ENCODE measurements at regions not wholly inside any gene's neighbourhood (a gene's known extent, or its start where the extent isn't known, plus 50 kb on each side); places are given as distances from the start of the nearest gene placed in this dataset.

GRCh38 chr12:19852100-19852855, 413.0 kb downstream of the AEBP2 start:
- H3K4me3 ChIP-seq (replicated peaks; ENCODE audit: low read depth, low read length): no peak overlapping the region
- no peak for DNase-seq (ENCODE audit: extremely low read depth, low read depth)
- TF ChIP-seq, protein P1, sequence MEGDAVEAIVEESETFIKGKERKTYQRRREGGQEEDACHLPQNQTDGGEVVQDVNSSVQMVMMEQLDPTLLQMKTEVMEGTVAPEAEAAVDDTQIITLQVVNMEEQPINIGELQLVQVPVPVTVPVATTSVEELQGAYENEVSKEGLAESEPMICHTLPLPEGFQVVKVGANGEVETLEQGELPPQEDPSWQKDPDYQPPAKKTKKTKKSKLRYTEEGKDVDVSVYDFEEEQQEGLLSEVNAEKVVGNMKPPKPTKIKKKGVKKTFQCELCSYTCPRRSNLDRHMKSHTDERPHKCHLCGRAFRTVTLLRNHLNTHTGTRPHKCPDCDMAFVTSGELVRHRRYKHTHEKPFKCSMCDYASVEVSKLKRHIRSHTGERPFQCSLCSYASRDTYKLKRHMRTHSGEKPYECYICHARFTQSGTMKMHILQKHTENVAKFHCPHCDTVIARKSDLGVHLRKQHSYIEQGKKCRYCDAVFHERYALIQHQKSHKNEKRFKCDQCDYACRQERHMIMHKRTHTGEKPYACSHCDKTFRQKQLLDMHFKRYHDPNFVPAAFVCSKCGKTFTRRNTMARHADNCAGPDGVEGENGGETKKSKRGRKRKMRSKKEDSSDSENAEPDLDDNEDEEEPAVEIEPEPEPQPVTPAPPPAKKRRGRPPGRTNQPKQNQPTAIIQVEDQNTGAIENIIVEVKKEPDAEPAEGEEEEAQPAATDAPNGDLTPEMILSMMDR (IDR thresholded peaks at IDR 0.05; ENCODE audit: low read depth, low read length, missing control alignments): no peak

DNA sequence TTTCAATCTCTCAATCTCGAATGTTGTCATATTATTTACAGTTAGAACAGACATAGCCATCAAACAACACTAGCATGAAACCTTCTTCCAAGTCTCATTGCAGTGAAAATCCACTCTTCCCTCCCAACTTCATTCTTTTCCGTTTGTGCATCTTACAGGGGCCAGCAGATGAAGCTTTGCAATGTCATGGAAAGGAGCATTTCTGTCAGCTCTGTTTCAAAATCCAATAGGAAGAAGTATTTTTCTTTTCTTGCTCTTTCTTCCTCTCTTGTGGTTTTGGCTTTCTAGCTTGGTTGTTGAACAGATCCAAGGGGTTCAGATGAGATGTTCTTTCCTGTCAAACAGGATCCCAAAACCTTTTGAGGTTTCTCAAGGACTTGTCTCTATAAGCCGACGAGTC, 416.6 kb downstream of the AEBP2 start:
- TF ChIP-seq, protein P1 (IDR thresholded peaks at IDR 0.05; ENCODE audit: low read depth, low read length, missing control alignments): no peak
- no peak overlapping the region for H3K4me3 ChIP-seq (replicated peaks; ENCODE audit: low read depth, low read length)
- DNase-seq (ENCODE audit: extremely low read depth, low read depth): no peak

DNA sequence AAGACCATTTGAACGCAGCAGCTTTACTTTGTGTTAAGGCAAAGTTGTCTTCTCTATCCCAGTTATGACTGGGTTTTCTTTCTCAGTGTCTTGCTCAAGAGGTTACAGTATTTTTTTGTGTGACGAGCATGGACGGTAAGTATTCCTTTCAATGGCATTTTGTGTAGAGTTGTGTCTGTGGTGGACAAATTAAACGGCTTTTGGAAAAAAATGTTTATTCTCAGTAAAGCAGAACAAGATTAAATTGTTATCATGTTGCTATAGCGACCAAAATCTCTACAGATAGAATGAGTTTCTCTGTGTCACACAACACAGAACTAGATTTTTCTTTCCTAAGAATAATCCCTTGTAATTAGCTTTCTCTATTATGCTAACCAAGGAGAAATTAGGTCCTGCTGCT, 417.1 kb downstream of the AEBP2 start:
- DNase-seq (ENCODE audit: extremely low read depth, low read depth): no peak
- TF ChIP-seq, protein P1 (IDR thresholded peaks at IDR 0.05; ENCODE audit: low read depth, low read length, missing control alignments): no peak
- H3K4me3 ChIP-seq (replicated peaks; ENCODE audit: low read depth, low read length): no peak overlapping the region

DNA sequence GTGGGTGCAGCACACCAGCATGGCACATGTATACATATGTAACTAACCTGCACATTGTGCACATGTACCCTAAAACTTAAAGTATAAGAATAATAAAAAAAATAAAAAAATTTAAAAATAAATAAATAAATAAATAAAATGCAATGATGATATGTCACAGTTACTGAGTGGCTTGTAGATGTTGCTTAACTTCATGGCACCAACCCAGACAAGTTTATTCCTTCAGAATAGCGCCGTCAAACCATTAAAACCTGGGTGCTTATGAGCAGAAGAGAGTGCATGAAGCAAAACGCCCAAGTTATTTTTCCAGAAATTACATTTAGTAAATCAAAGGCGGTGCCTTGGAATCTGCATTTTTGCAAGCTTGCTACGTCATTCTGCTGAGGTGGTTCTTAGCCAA, 417.9 kb downstream of the AEBP2 start:
- no peak for DNase-seq (ENCODE audit: extremely low read depth, low read depth)
- TF ChIP-seq, protein P1 (IDR thresholded peaks at IDR 0.05; ENCODE audit: low read depth, low read length, missing control alignments): no peak
- no peak overlapping the region for H3K4me3 ChIP-seq (replicated peaks; ENCODE audit: low read depth, low read length)

- TF ChIP-seq, protein P1 (IDR thresholded peaks at IDR 0.05; ENCODE audit: low read depth, low read length, missing control alignments): no peak
- no peak for DNase-seq (ENCODE audit: extremely low read depth, low read depth)
- no peak overlapping the region for H3K4me3 ChIP-seq (replicated peaks; ENCODE audit: low read depth, low read length)
Observed at GRCh38 chr12:19867151-19867550, 427.9 kb downstream of the AEBP2 start.

GRCh38 chr12:19867970-19868369, 428.7 kb downstream of the AEBP2 start:
- TF ChIP-seq, protein P1 (IDR thresholded peaks at IDR 0.05; ENCODE audit: low read depth, low read length, missing control alignments): no peak
- H3K4me3 ChIP-seq (replicated peaks; ENCODE audit: low read depth, low read length): no peak overlapping the region
- DNase-seq (ENCODE audit: extremely low read depth, low read depth): no peak

DNA sequence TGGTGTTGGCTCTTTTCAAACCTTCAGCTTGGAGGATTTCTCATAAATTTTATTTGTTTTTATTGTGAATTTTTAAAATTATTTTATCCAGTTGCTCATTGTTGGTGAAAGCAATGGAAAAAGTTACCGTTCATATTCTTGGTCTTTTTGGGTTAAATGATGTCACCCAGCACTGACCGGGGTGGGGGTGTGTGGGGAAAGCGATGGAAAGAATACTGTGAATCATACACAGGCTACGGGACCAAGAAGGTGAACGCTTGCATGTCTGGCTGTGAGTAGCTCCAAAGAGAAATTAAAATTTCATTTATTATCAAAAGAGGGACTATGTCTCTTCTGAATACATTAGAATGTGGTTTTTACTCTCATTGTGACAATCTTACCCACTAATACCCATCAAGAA, 430.1 kb downstream of the AEBP2 start:
- no peak for DNase-seq (ENCODE audit: extremely low read depth, low read depth)
- TF ChIP-seq, protein P1 (IDR thresholded peaks at IDR 0.05; ENCODE audit: low read depth, low read length, missing control alignments): no peak
- no peak overlapping the region for H3K4me3 ChIP-seq (replicated peaks; ENCODE audit: low read depth, low read length)

Measured in HFF-Myc (cell line).